ENCODE measurements at regions not wholly inside any gene's neighbourhood (a gene's known extent, or its start where the extent isn't known, plus 50 kb on each side); places are given as distances from the start of the nearest gene placed in this dataset.

DNA sequence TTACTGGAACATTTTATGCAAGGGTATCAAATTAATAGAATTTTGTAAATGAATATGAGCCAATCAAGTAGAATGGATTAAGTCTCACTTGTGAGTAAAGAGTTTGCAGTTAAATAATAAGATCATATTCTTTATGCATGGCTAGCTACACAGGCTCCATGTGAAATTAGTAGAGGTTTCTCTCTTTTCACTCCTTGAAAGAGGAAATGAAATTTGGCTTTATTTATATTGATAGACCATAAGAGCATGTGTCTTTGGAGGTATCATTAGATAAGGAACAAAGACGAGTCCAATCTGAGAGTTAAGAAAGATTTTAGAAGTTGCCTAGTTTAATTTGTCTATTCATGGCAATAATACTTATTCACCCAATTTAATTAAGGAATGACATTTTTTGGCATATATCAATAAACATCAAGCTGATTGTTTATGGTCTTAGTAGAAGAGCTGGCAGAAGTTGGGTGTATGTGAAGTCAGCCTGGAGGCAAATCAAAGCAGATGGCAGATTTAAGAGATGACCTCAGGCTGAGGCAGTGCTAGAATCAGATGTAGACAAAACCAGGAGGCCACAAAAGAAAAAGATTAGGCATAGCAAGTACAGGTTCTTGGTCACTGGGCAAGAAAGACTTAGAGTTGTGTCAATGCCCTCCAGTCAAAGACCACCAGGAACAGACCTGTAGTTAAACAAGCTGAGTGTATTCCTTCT is 406.5 kb upstream of the ARHGEF26 start:
- DNase-seq = no peak

GRCh38 chr3:153722157-153722556 is 399.0 kb upstream of the ARHGEF26 start:
- peaks cover 3% of the 10 kb centered on the region for H3K27me3 Mint-ChIP-seq
- DNase-seq = no peak
- no peak overlapping the region for H3K27ac Mint-ChIP-seq
- H3K4me3 Mint-ChIP-seq = no peak overlapping the region
- intact Hi-C loops (cut with micrococcal nuclease) = no loop called here
- H3K9me3 Mint-ChIP-seq = no peaks in the 10 kb centered on the region
- CTCF ChIA-PET = no interaction called here
- H3K36me3 Mint-ChIP-seq = no peaks in the 10 kb centered on the region
- no peaks in the 10 kb centered on the region for H3K4me1 Mint-ChIP-seq (ENCODE audit: low read depth)
- POLR2A ChIA-PET = no interaction called here

More for the DNA sequence above, 406.5 kb upstream of the ARHGEF26 start:
- H3K27me3 Mint-ChIP-seq = peaks cover under 1% of the 10 kb centered on the region
- intact Hi-C loops (cut with micrococcal nuclease) = no loop called here
- peaks cover 1% of the 10 kb centered on the region for H3K36me3 Mint-ChIP-seq
- no peak overlapping the region for H3K4me3 Mint-ChIP-seq
- POLR2A ChIA-PET = no interaction called here
- peaks cover 1% of the 10 kb centered on the region for H3K9me3 Mint-ChIP-seq
- H3K27ac Mint-ChIP-seq = no peak overlapping the region
- CTCF ChIA-PET = no interaction called here
- no peaks in the 10 kb centered on the region for H3K4me1 Mint-ChIP-seq (ENCODE audit: low read depth)

GRCh38 chr3:153731071-153731470 is 390.1 kb upstream of the ARHGEF26 start:
- ChIA-PET CTCF (no interaction called here), POLR2A (no interaction called here)
- peaks cover 3% of the 10 kb centered on the region for H3K27me3 Mint-ChIP-seq
- intact Hi-C loops (cut with micrococcal nuclease) = no loop called here
- H3K4me3 Mint-ChIP-seq = no peak overlapping the region
- DNase-seq = no peak
- peaks cover 17% of the 10 kb centered on the region for H3K9me3 Mint-ChIP-seq
- H3K27ac Mint-ChIP-seq = no peak overlapping the region
- H3K4me1 Mint-ChIP-seq (ENCODE audit: low read depth) = no peaks in the 10 kb centered on the region
- H3K36me3 Mint-ChIP-seq = peaks cover 10% of the 10 kb centered on the region

DNA sequence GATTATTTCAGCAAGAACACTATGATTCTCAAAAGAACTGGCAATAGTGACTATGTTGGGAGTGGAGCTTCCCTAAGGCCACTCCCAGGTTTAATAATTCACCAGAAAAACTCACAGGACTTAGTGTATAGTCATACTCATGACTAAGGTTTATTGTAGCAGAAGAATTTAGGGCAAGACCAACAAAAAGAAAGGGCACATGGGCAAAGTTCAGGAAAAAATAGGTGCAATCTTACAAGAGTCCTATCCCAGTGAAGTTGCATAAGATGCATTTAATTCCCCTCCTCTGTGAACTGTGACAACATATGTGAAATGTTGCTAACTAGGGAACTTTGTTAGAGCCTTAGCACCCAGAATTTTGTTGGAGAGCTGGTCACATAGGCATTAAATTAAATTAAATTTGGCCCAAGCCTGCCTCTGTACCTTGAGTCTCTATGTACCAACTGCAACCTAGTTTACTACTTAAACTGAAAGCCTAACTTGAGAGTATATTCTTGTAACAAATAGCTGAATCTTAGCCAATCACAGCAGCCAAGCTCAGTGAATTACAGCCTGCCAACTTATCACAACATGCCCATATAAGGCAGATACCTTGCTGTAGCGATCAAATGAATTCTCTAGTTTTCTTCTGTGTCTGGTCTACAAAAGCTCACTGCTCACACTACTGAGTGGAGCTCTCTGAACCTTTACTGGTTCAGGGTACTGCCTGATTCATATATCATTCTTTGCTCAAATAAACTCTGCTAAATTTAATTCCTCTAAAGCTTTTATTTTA is 386.2 kb upstream of the ARHGEF26 start:
- ChIA-PET POLR2A (no interaction called here), CTCF (no interaction called here)
- intact Hi-C loops (cut with micrococcal nuclease) = no loop called here
- Mint-ChIP-seq H3K36me3 (peaks cover 10% of the 10 kb centered on the region), H3K27me3 (no peaks in the 10 kb centered on the region), H3K4me3 (no peak overlapping the region), H3K4me1 (ENCODE audit: low read depth) (no peaks in the 10 kb centered on the region), H3K27ac (no peak overlapping the region), H3K9me3 (peaks cover 19% of the 10 kb centered on the region)
- DNase-seq = no peak

DNA sequence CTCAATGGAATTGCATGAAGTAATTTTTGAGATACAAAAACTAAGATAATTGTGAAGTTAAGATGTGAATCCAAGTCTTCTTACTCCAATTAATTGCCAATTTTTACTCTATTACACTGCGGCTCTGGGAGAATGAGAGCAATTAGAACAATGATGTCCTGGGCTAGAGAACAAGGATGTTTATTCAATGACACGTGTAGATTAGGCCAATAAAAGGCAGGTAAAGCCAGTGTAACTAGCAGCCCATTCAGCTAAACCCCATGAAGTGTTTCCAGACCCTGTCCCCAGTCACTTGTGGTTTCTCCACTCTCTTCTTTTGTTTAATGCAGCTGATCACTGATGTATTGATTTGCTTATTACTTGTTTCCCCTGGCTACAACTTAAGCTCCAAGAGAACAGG is 381.1 kb upstream of the ARHGEF26 start:
- POLR2A ChIA-PET = no interaction called here
- Mint-ChIP-seq H3K4me3 (no peak overlapping the region), H3K9me3 (peaks cover 2% of the 10 kb centered on the region), H3K27me3 (no peaks in the 10 kb centered on the region), H3K27ac (no peak overlapping the region), H3K36me3 (no peaks in the 10 kb centered on the region), H3K4me1 (ENCODE audit: low read depth) (no peaks in the 10 kb centered on the region)
- intact Hi-C loops (cut with micrococcal nuclease) = no loop called here
- CTCF ChIA-PET = no interaction called here
- DNase-seq = no peak

DNA sequence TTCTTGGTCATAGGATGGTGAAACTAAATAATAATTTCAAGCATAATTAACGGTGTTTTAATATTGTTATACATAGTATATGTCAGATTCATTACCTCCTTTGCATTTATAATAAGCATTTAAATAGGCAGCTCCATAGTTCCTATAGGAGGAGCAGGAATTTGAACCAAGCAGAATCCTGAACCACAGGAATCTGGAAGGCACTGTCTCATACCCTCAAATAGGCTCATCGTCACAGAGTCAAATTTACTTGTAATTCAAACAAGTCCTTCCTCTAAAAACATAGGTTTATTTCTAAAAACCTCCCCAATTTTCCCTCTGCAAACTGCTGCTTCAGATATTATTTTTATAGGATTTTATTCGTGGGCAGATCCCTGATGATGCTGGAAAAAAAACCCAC is 376.3 kb upstream of the ARHGEF26 start:
- CTCF ChIA-PET = no interaction called here

DNA sequence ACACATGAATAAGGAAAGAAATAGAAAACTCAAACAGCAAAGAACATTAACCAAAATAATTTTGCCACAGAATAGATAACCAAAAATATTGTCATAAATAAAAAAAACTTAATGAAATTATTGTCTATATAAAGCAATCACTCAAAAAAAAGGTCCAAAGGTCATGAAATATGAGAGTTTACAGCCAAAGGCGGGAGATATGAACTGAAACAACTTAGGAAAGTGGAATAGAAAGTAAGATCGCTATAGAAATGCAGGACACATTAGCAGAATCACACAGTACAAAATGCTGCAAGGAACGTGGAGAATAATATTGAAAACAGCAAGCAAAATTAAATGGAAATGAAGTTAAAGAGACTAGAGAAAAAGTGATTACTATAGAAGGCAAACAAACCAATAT is 375.0 kb upstream of the ARHGEF26 start:
- no peak overlapping the region for H3K27ac Mint-ChIP-seq
- POLR2A ChIA-PET = no interaction called here
- intact Hi-C loops (cut with micrococcal nuclease) = no loop called here
- H3K9me3 Mint-ChIP-seq = no peaks in the 10 kb centered on the region
- CTCF ChIA-PET = no interaction called here
- no peaks in the 10 kb centered on the region for H3K4me1 Mint-ChIP-seq (ENCODE audit: low read depth)
- no peak for DNase-seq
- no peaks in the 10 kb centered on the region for H3K36me3 Mint-ChIP-seq
- H3K4me3 Mint-ChIP-seq = no peak overlapping the region
- no peaks in the 10 kb centered on the region for H3K27me3 Mint-ChIP-seq

More for the DNA sequence above, 376.3 kb upstream of the ARHGEF26 start:
- POLR2A ChIA-PET = no interaction called here
- intact Hi-C loops (cut with micrococcal nuclease) = no loop called here
- no peaks in the 10 kb centered on the region for H3K27me3 Mint-ChIP-seq
- no peaks in the 10 kb centered on the region for H3K4me1 Mint-ChIP-seq (ENCODE audit: low read depth)
- no peaks in the 10 kb centered on the region for H3K36me3 Mint-ChIP-seq
- no peaks in the 10 kb centered on the region for H3K9me3 Mint-ChIP-seq
- no peak for DNase-seq
- H3K4me3 Mint-ChIP-seq = no peak overlapping the region
- H3K27ac Mint-ChIP-seq = no peak overlapping the region

DNA sequence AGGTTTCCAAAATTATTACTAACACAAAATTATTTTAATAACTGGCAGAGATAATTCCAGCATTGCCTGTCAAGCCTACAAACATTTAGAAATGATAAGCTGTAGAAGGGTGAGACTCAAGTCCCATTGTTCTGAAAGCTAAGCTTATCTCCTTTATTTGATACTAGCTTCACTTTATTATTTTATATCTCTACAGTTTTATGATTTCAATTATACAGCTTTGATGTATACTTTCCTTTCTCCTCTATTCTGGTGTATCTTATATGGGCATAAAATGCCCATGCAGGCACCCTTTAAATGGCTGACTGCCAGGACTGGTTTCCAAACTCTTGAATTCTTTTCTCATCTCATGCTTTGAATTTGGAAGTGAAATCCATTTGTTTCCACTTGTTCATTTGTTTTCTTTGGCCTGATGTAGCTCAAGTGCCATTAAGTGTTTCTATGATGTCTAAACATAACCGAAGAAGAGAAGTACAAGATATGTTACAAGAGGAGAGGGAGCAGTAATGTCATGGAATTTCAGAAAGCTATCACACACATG is 372.1 kb upstream of the ARHGEF26 start:
- Mint-ChIP-seq H3K27me3 (no peaks in the 10 kb centered on the region), H3K36me3 (no peaks in the 10 kb centered on the region), H3K27ac (no peak overlapping the region), H3K4me1 (ENCODE audit: low read depth) (no peaks in the 10 kb centered on the region), H3K4me3 (no peak overlapping the region), H3K9me3 (peaks cover 3% of the 10 kb centered on the region)
- DNase-seq = no peak
- POLR2A ChIA-PET = no interaction called here
- intact Hi-C loops (cut with micrococcal nuclease) = no loop called here
- CTCF ChIA-PET = no interaction called here

- intact Hi-C loops (cut with micrococcal nuclease) = no loop called here
- no peak for DNase-seq
- CTCF ChIA-PET = interaction anchor here (1.6 kb wide), 1 partner anchor 16 kb away, joined by 3 read pairs; no protein-coding TSS in a partner anchor
- Mint-ChIP-seq H3K27ac (no peak overlapping the region), H3K4me1 (ENCODE audit: low read depth) (no peaks in the 10 kb centered on the region), H3K9me3 (peaks cover 5% of the 10 kb centered on the region), H3K4me3 (no peak overlapping the region), H3K36me3 (no peaks in the 10 kb centered on the region), H3K27me3 (no peaks in the 10 kb centered on the region)
- POLR2A ChIA-PET = no interaction called here
Observed at GRCh38 chr3:153752405-153753027, 368.7 kb upstream of the ARHGEF26 start.

DNA sequence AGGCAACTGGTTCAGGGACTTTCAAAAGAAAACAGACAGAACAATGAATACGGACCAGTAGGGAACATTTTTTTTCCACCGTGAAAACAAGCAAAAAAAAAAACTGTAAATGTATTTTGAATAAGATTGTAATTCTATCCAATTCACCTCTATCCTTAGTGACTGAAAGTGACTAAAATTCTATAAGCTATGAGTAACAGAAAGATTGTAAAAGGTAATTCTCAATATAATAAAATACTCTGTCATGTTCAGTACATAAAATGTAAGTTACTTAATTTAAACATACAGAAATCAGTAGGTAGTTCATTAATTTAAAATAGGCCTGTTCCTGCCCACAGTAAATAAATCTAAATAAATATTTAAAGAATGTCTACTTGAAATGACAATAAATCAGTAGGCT is 368.2 kb upstream of the ARHGEF26 start:
- Mint-ChIP-seq H3K4me3 (no peak overlapping the region), H3K27me3 (no peaks in the 10 kb centered on the region), H3K4me1 (ENCODE audit: low read depth) (no peaks in the 10 kb centered on the region), H3K9me3 (peaks cover 5% of the 10 kb centered on the region), H3K27ac (no peak overlapping the region), H3K36me3 (no peaks in the 10 kb centered on the region)
- no peak for DNase-seq
- CTCF ChIA-PET = interaction anchor here (1.2 to 1.6 kb wide), 2 partner anchors 12 to 16 kb away, joined by 3 to 4 read pairs; no protein-coding TSS in a partner anchor
- POLR2A ChIA-PET = no interaction called here
- intact Hi-C loops (cut with micrococcal nuclease) = no loop called here

- Mint-ChIP-seq H3K27ac (no peak overlapping the region), H3K4me3 (no peak overlapping the region), H3K27me3 (no peaks in the 10 kb centered on the region), H3K36me3 (no peaks in the 10 kb centered on the region), H3K4me1 (ENCODE audit: low read depth) (no peaks in the 10 kb centered on the region), H3K9me3 (peaks cover 5% of the 10 kb centered on the region)
- ChIA-PET POLR2A (no interaction called here), CTCF (interaction anchor here (2.1 kb wide), 1 partner anchor 12 kb away, joined by 10 read pairs; no protein-coding TSS in a partner anchor)
- DNase-seq = no peak
- intact Hi-C loops (cut with micrococcal nuclease) = no loop called here
Observed at GRCh38 chr3:153756816-153757215, 364.4 kb upstream of the ARHGEF26 start.

- Mint-ChIP-seq H3K4me3 (no peak overlapping the region), H3K27ac (no peak overlapping the region), H3K27me3 (no peaks in the 10 kb centered on the region), H3K4me1 (ENCODE audit: low read depth) (no peaks in the 10 kb centered on the region), H3K36me3 (no peaks in the 10 kb centered on the region), H3K9me3 (peaks cover 5% of the 10 kb centered on the region)
- ChIA-PET CTCF (interaction anchor here (0.8 to 2.1 kb wide), 3 partner anchors 11 to 467 kb away, joined by 3 to 10 read pairs (median 4); no protein-coding TSS in a partner anchor), POLR2A (no interaction called here)
- intact Hi-C loops (cut with micrococcal nuclease) = no loop called here
- no peak for DNase-seq
Observed at GRCh38 chr3:153757839-153758238, 363.4 kb upstream of the ARHGEF26 start.

Data from activated CD4-positive, alpha-beta memory T cell treated with anti-CD3 and anti-CD28 coated beads for 36 hours (primary cell).